ENCODE measurements at regions not wholly inside any gene's neighbourhood (a gene's known extent, or its start where the extent isn't known, plus 50 kb on each side); places are given as distances from the start of the nearest gene placed in this dataset.

GRCh38 chr2:104462731-104463130 is 391.2 kb upstream of the POU3F3 start:
- ATAC-seq (replicated peaks in 1 of 4) (no peak), DNase-seq (no peak)
- Mint-ChIP-seq H3K9me3 (no peaks in the 10 kb centered on the region), H3K27me3 (peaks cover 5 to 13% of the 10 kb centered on the region in 2 donors), H3K27ac (no peak overlapping the region), H3K4me3 (no peak overlapping the region), H3K36me3 (no peaks in the 10 kb centered on the region), H3K4me1 (no peaks in the 10 kb centered on the region)
- H3K27me3 ChIP-seq (replicated peaks in 1 of 2; ENCODE audit: control insufficient read depth in 2 of 2, extremely low read depth in 1 of 2, insufficient read depth in 2 of 2, low read length in 1 of 2): no peaks in the 10 kb centered on the region
- CTCF ChIA-PET: no interaction called here
- POLR2A ChIA-PET: no interaction called here
- H3K36me3 ChIP-seq (ENCODE audit: control insufficient read depth in 2 of 2, extremely low read depth in 1 of 2, insufficient read depth in 1 of 2, low read length in 1 of 2): no peaks in the 10 kb centered on the region
- H3K9me3 ChIP-seq: no peaks in the 10 kb centered on the region
- H3K4me3 ChIP-seq (ENCODE audit: control insufficient read depth in 1 of 2, extremely low read depth in 1 of 2, low read length in 1 of 2): no peak overlapping the region
- WGBS (ENCODE audit: insufficient coverage): 100% methylated on average over 1 of the region's 2 CpGs
- H3K27ac ChIP-seq (ENCODE audit: low read length): no peak overlapping the region
- H3K4me1 ChIP-seq (ENCODE audit: control insufficient read depth in 1 of 2, extremely low read depth in 1 of 2, insufficient read depth in 2 of 2, low read length in 2 of 2): no peaks in the 10 kb centered on the region

GRCh38 chr2:104465981-104466380 is 387.9 kb upstream of the POU3F3 start:
- H3K27ac Mint-ChIP-seq: no peak overlapping the region
- Histone ChIP-seq H3K4me3 (ENCODE audit: control insufficient read depth in 1 of 2, extremely low read depth in 1 of 2, low read length in 1 of 2) (no peak overlapping the region), H3K27me3 (replicated peaks in 1 of 2; ENCODE audit: control insufficient read depth in 2 of 2, extremely low read depth in 1 of 2, insufficient read depth in 2 of 2, low read length in 1 of 2) (no peaks in the 10 kb centered on the region), H3K36me3 (ENCODE audit: control insufficient read depth in 2 of 2, extremely low read depth in 1 of 2, insufficient read depth in 1 of 2, low read length in 1 of 2) (no peaks in the 10 kb centered on the region), H3K9me3 (no peaks in the 10 kb centered on the region), H3K4me1 (ENCODE audit: control insufficient read depth in 1 of 2, extremely low read depth in 1 of 2, insufficient read depth in 2 of 2, low read length in 2 of 2) (no peaks in the 10 kb centered on the region), H3K27ac (ENCODE audit: low read length) (no peak overlapping the region)
- no peak overlapping the region for H3K4me3 Mint-ChIP-seq
- ChIA-PET POLR2A (no interaction called here), CTCF (no interaction called here)
- 19% methylated on average over 3 of the region's 4 CpGs for WGBS (ENCODE audit: insufficient coverage)
- H3K36me3 Mint-ChIP-seq: no peaks in the 10 kb centered on the region
- ATAC-seq (replicated peaks in 1 of 4) (no peak), DNase-seq (no peak)
- no peaks in the 10 kb centered on the region for H3K4me1 Mint-ChIP-seq
- no peaks in the 10 kb centered on the region for H3K9me3 Mint-ChIP-seq
- peaks cover 5 to 14% of the 10 kb centered on the region in 2 donors for H3K27me3 Mint-ChIP-seq

DNA sequence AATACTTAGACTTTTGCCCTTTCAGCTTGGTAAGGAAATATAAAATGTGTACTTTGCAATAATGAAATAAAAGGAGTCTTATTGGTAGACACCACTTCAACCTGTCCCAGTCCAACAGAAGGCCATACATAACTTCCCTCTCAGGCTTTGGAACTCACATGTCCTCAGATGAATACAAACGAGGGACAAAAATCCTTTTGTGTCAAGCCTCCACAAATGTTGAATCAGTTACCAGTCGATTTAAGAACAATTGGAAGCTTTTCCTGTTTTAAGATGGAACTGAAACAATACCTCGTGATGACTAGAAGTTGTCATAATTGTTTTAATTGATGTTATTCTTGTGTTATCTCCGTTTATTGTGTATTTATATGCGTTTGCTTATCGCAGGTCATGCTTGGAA is 385.1 kb upstream of the POU3F3 start:
- ATAC-seq (replicated peaks in 1 of 4) (no peak), DNase-seq (no peak)
- Mint-ChIP-seq H3K27ac (no peak overlapping the region), H3K4me1 (no peaks in the 10 kb centered on the region), H3K27me3 (peaks cover 5 to 14% of the 10 kb centered on the region in 2 donors), H3K9me3 (no peaks in the 10 kb centered on the region), H3K36me3 (no peaks in the 10 kb centered on the region), H3K4me3 (no peak overlapping the region)
- no CpG with 5 or more reads among the region's 6 CpGs for WGBS (ENCODE audit: insufficient coverage)
- Histone ChIP-seq H3K27ac (ENCODE audit: low read length) (no peak overlapping the region), H3K9me3 (no peaks in the 10 kb centered on the region), H3K4me1 (ENCODE audit: control insufficient read depth in 1 of 2, extremely low read depth in 1 of 2, insufficient read depth in 2 of 2, low read length in 2 of 2) (no peaks in the 10 kb centered on the region), H3K4me3 (ENCODE audit: control insufficient read depth in 1 of 2, extremely low read depth in 1 of 2, low read length in 1 of 2) (no peak overlapping the region), H3K36me3 (ENCODE audit: control insufficient read depth in 2 of 2, extremely low read depth in 1 of 2, insufficient read depth in 1 of 2, low read length in 1 of 2) (no peaks in the 10 kb centered on the region), H3K27me3 (replicated peaks in 1 of 2; ENCODE audit: control insufficient read depth in 2 of 2, extremely low read depth in 1 of 2, insufficient read depth in 2 of 2, low read length in 1 of 2) (no peaks in the 10 kb centered on the region)
- POLR2A ChIA-PET: no interaction called here
- CTCF ChIA-PET: no interaction called here

GRCh38 chr2:104472076-104472475 is 381.8 kb upstream of the POU3F3 start:
- Mint-ChIP-seq H3K27ac (no peak overlapping the region), H3K36me3 (no peaks in the 10 kb centered on the region)
- no peak for ATAC-seq (replicated peaks in 1 of 4)

DNA sequence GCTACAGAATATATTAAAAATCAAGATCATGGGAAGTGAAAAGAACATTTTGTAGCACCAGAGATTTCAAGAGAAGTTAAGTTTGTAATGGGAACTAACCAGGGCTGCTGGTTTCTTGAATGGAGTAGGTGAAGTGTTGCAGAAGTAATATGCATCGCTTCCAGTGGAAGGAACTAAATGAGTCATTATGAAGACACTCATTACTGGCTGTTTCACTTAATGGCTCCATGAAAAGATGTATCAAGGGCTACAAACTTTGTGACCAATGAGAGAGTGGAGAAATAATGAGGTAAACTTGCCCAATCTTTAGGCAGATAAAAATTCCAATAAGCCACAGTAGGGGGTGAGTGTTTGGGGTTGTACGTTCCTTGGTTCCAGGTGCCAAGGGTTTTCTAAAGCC is 380.4 kb upstream of the POU3F3 start:
- no peaks in the 10 kb centered on the region for H3K4me1 ChIP-seq (ENCODE audit: control insufficient read depth in 1 of 2, extremely low read depth in 1 of 2, insufficient read depth in 2 of 2, low read length in 2 of 2)
- H3K4me1 Mint-ChIP-seq: no peaks in the 10 kb centered on the region
- DNase-seq (no peak), ATAC-seq (replicated peaks in 1 of 4) (no peak)
- no peaks in the 10 kb centered on the region for H3K9me3 Mint-ChIP-seq
- H3K36me3 ChIP-seq (ENCODE audit: control insufficient read depth in 2 of 2, extremely low read depth in 1 of 2, insufficient read depth in 1 of 2, low read length in 1 of 2): no peaks in the 10 kb centered on the region
- H3K27ac Mint-ChIP-seq: no peak overlapping the region
- H3K27me3 Mint-ChIP-seq: peaks cover 0 to 7% of the 10 kb centered on the region in 2 donors
- ChIA-PET CTCF (no interaction called here), POLR2A (no interaction called here)
- no peak overlapping the region for H3K4me3 ChIP-seq (ENCODE audit: control insufficient read depth in 1 of 2, extremely low read depth in 1 of 2, low read length in 1 of 2)
- no CpG with 5 or more reads among the region's 2 CpGs for WGBS (ENCODE audit: insufficient coverage)
- no peaks in the 10 kb centered on the region for H3K27me3 ChIP-seq (replicated peaks in 1 of 2; ENCODE audit: control insufficient read depth in 2 of 2, extremely low read depth in 1 of 2, insufficient read depth in 2 of 2, low read length in 1 of 2)
- no peak overlapping the region for H3K27ac ChIP-seq (ENCODE audit: low read length)
- H3K9me3 ChIP-seq: no peaks in the 10 kb centered on the region
- no peak overlapping the region for H3K4me3 Mint-ChIP-seq
- no peaks in the 10 kb centered on the region for H3K36me3 Mint-ChIP-seq

More at GRCh38 chr2:104472076-104472475, 381.8 kb upstream of the POU3F3 start:
- Histone ChIP-seq H3K27ac (ENCODE audit: low read length) (no peak overlapping the region), H3K4me1 (ENCODE audit: control insufficient read depth in 1 of 2, extremely low read depth in 1 of 2, insufficient read depth in 2 of 2, low read length in 2 of 2) (no peaks in the 10 kb centered on the region), H3K36me3 (ENCODE audit: control insufficient read depth in 2 of 2, extremely low read depth in 1 of 2, insufficient read depth in 1 of 2, low read length in 1 of 2) (no peaks in the 10 kb centered on the region), H3K27me3 (replicated peaks in 1 of 2; ENCODE audit: control insufficient read depth in 2 of 2, extremely low read depth in 1 of 2, insufficient read depth in 2 of 2, low read length in 1 of 2) (no peaks in the 10 kb centered on the region), H3K9me3 (no peaks in the 10 kb centered on the region), H3K4me3 (ENCODE audit: control insufficient read depth in 1 of 2, extremely low read depth in 1 of 2, low read length in 1 of 2) (no peak overlapping the region)
- H3K4me3 Mint-ChIP-seq: no peak overlapping the region
- DNase-seq: no peak
- H3K4me1 Mint-ChIP-seq: no peaks in the 10 kb centered on the region
- peaks cover 0 to 12% of the 10 kb centered on the region in 2 donors for H3K27me3 Mint-ChIP-seq
- WGBS (ENCODE audit: insufficient coverage): 80% methylated on average over 1 of the region's 2 CpGs
- CTCF ChIA-PET: no interaction called here
- POLR2A ChIA-PET: no interaction called here
- H3K9me3 Mint-ChIP-seq: no peaks in the 10 kb centered on the region

- no peaks in the 10 kb centered on the region for H3K4me1 Mint-ChIP-seq
- Histone ChIP-seq H3K27ac (ENCODE audit: low read length) (no peak overlapping the region), H3K4me1 (ENCODE audit: control insufficient read depth in 1 of 2, extremely low read depth in 1 of 2, insufficient read depth in 2 of 2, low read length in 2 of 2) (no peaks in the 10 kb centered on the region), H3K27me3 (replicated peaks in 1 of 2; ENCODE audit: control insufficient read depth in 2 of 2, extremely low read depth in 1 of 2, insufficient read depth in 2 of 2, low read length in 1 of 2) (no peaks in the 10 kb centered on the region), H3K9me3 (no peaks in the 10 kb centered on the region), H3K36me3 (ENCODE audit: control insufficient read depth in 2 of 2, extremely low read depth in 1 of 2, insufficient read depth in 1 of 2, low read length in 1 of 2) (no peaks in the 10 kb centered on the region), H3K4me3 (ENCODE audit: control insufficient read depth in 1 of 2, extremely low read depth in 1 of 2, low read length in 1 of 2) (no peak overlapping the region)
- ATAC-seq (replicated peaks in 1 of 4): no peak
- no CpG with 5 or more reads among the region's 6 CpGs for WGBS (ENCODE audit: insufficient coverage)
- DNase-seq: no peak
- H3K4me3 Mint-ChIP-seq: no peak overlapping the region
- no peaks in the 10 kb centered on the region for H3K36me3 Mint-ChIP-seq
- ChIA-PET CTCF (no interaction called here), POLR2A (interaction anchor here in 1 of 2 donors (0.6 kb wide), 1 partner anchor 584 kb away, joined by 3 read pairs; no protein-coding TSS in a partner anchor)
- H3K27ac Mint-ChIP-seq: no peak overlapping the region
- peaks cover 0 to 7% of the 10 kb centered on the region in 2 donors for H3K27me3 Mint-ChIP-seq
- no peaks in the 10 kb centered on the region for H3K9me3 Mint-ChIP-seq
Measured at GRCh38 chr2:104474716-104475115, 379.2 kb upstream of the POU3F3 start.

- H3K4me3 ChIP-seq (ENCODE audit: control insufficient read depth in 1 of 2, extremely low read depth in 1 of 2, low read length in 1 of 2): no peak overlapping the region
- H3K27ac Mint-ChIP-seq: no peak overlapping the region
Measured at GRCh38 chr2:104476075-104476474, 377.8 kb upstream of the POU3F3 start.

More at GRCh38 chr2:104476075-104476474, 377.8 kb upstream of the POU3F3 start:
- Histone ChIP-seq H3K9me3 (no peaks in the 10 kb centered on the region), H3K36me3 (ENCODE audit: control insufficient read depth in 2 of 2, extremely low read depth in 1 of 2, insufficient read depth in 1 of 2, low read length in 1 of 2) (no peaks in the 10 kb centered on the region), H3K4me1 (ENCODE audit: control insufficient read depth in 1 of 2, extremely low read depth in 1 of 2, insufficient read depth in 2 of 2, low read length in 2 of 2) (no peaks in the 10 kb centered on the region), H3K27ac (ENCODE audit: low read length) (no peak overlapping the region), H3K27me3 (replicated peaks in 1 of 2; ENCODE audit: control insufficient read depth in 2 of 2, extremely low read depth in 1 of 2, insufficient read depth in 2 of 2, low read length in 1 of 2) (no peaks in the 10 kb centered on the region)
- no peak for DNase-seq
- Mint-ChIP-seq H3K9me3 (no peaks in the 10 kb centered on the region), H3K36me3 (no peaks in the 10 kb centered on the region), H3K4me3 (no peak overlapping the region), H3K27me3 (peaks cover 0 to 7% of the 10 kb centered on the region in 2 donors), H3K4me1 (no peaks in the 10 kb centered on the region)
- POLR2A ChIA-PET: no interaction called here
- no peak for ATAC-seq (replicated peaks in 1 of 4)
- CTCF ChIA-PET: no interaction called here
- no CpG with 5 or more reads among the region's 3 CpGs for WGBS (ENCODE audit: insufficient coverage)

Data from T-cell (primary cell).